Gastrocnemius medialis (tissue), 4 donors: ENCODE measurements at regions not wholly inside any gene's neighbourhood (a gene's known extent, or its start where the extent isn't known, plus 50 kb on each side); places are given as distances from the start of the nearest gene placed in this dataset.

Experiments
- CTCF ChIP-seq, 5 experiments: fragments of 450-650 bp in 3 of 5; fragments of 200-600 bp in 2 of 5; sonication (generic) in 2 of 5; IDR thresholded peaks in 4 of 5; conservative IDR thresholded peaks in 1 of 5; 1 replicate in 4 of 5; 2 replicates in 1 of 5; pipeline ENCODE4 v1.5.1; 2016 to 2019; ENCODE audit warnings: antibody characterized with exemption in 5 of 5, mild to moderate bottlenecking in 3 of 5, moderate library complexity in 3 of 5
- POLR2A ChIP-seq, 2 donors: fragments of 450-650 bp; IDR thresholded peaks; one replicate each; pipeline ENCODE4 v1.6.1; 2017; ENCODE audit warnings: antibody characterized with exemption in 2 of 2, mild to moderate bottlenecking in 2 of 2, moderate library complexity in 2 of 2

GRCh38 chr12:24423611-24424010 is 474.1 kb upstream of the SOX5 start:
- TF ChIP-seq POLR2A (IDR thresholded peaks at IDR 0.05) = no peak
- TF ChIP-seq CTCF (IDR thresholded peaks at IDR 0.05 in 4 of 5, conservative IDR thresholded peaks at IDR 0.05 in 1 of 5) = no peak
